Panc1 (cell line): ENCODE measurements at regions not wholly inside any gene's neighbourhood (a gene's known extent, or its start where the extent isn't known, plus 50 kb on each side); places are given as distances from the start of the nearest gene placed in this dataset.
A peak's percentile ranks its signal among the peaks of the same experiment; 100 is the strongest.

Experiments used
- ATAC-seq: fragments of 200-7000 bp; cut with Tn5 transposase; 2 replicates; pipeline ENCODE4 v1.9.1; 2020; ENCODE audit warnings: mild to moderate bottlenecking, moderate library complexity
- BruUV-seq: library from RNA; stranded (reverse); fragments of 400-500 nt; replicated peaks from 2 replicates; lab custom pipeline; 2021; lab: Mats Ljungman, UMichigan
- CTCF ChIA-PET: fragments of 300-600 bp; sonication (Branson Sonifier 250); formaldehyde crosslinking; loops from one replicate; lab custom pipeline; 2022; ENCODE audit warnings: antibody characterized with exemption; lab: Charles Lee
- POLR2A ChIA-PET: fragments of 300-600 bp; sonication (Branson Sonifier 250); formaldehyde crosslinking; loops from one replicate; lab custom pipeline; 2022; ENCODE audit warnings: antibody characterized with exemption; lab: Charles Lee
- DNase-seq: peaks from one replicate; pipeline ENCODE4 v3.0.0-alpha.2; 2010; ENCODE audit warnings: low read depth, low spot score
- H3K27ac ChIP-seq: 2 replicates; pipeline ENCODE4 v1.5.1; 2011; ENCODE audit warnings: mild to moderate bottlenecking, low read length, inconsistent platforms
- H3K27me3 ChIP-seq: fragments of 200-500 bp; sonication (Bioruptor generic); 2 replicates; pipeline ENCODE4 v1.6.0; 2014; ENCODE audit warnings: low read length, inconsistent platforms; ENCODE audit not compliant: control insufficient read depth, insufficient read depth
- H3K36me3 ChIP-seq: fragments of 200-500 bp; sonication (Bioruptor generic); 2 replicates; pipeline ENCODE4 v1.5.1; 2014; ENCODE audit warnings: inconsistent platforms, mild to moderate bottlenecking, low read length, moderate library complexity; ENCODE audit not compliant: control insufficient read depth, insufficient read depth
- H3K4me1 ChIP-seq: 2 replicates; pipeline ENCODE4 v1.5.1; 2011; ENCODE audit warnings: inconsistent platforms, mild to moderate bottlenecking, low read length, moderate library complexity; ENCODE audit not compliant: control insufficient read depth, insufficient read depth
- H3K4me3 ChIP-seq, 2 experiments: 2 replicates each; pipeline ENCODE4 v1.5.1; 2011 to 2012; ENCODE audit warnings: low read depth in 2 of 2, low read length in 2 of 2, mild to moderate bottlenecking in 2 of 2, inconsistent platforms in 1 of 2, moderate library complexity in 1 of 2
- H3K9me3 ChIP-seq: fragments of 200-500 bp; sonication (Bioruptor generic); 2 replicates; pipeline ENCODE4 v1.5.1; 2014; ENCODE audit warnings: low read depth, mild to moderate bottlenecking, inconsistent platforms, low read length, moderate library complexity; ENCODE audit not compliant: control insufficient read depth, insufficient read depth
- POLR2AphosphoS5 ChIP-seq: IDR thresholded peaks from 2 replicates; pipeline ENCODE4 v1.6.1; 2012; ENCODE audit warnings: mild to moderate bottlenecking, low read depth, low read length, moderate library complexity
- REST ChIP-seq, 2 experiments: IDR thresholded peaks; 2 replicates each; pipeline ENCODE4 v1.6.1; 2011 to 2012; ENCODE audit warnings: low read depth in 2 of 2, control low read depth in 1 of 2, low read length in 1 of 2, mild to moderate bottlenecking in 1 of 2, moderate library complexity in 1 of 2; ENCODE audit not compliant: insufficient read depth in 1 of 2
- TCF7L2 ChIP-seq: IDR thresholded peaks from 2 replicates; pipeline ENCODE4 v1.6.1; 2011; ENCODE audit warnings: mild to moderate bottlenecking, low read depth, low read length, inconsistent platforms
- in situ Hi-C: cut with HindIII; loops from 2 replicates; pipeline ENCODE4 v1.10.0; 2016; ENCODE audit warnings: low sequenced_read_pairs, low pct_unique_long_range_greater_than_20kb
- intact Hi-C: fragments of 100-400 bp; cut with micrococcal nuclease; formaldehyde crosslinking; loops from one replicate; pipeline ENCODE4 v1.10.0; 2022; ENCODE audit not compliant: unreplicated experiment
- TF ChIP-seq, protein P1 (sequence below): fragments of 450-650 bp; IDR thresholded peaks from 2 replicates; pipeline ENCODE4 v1.5.1; 2017; ENCODE audit warnings: mild to moderate bottlenecking

DNA sequence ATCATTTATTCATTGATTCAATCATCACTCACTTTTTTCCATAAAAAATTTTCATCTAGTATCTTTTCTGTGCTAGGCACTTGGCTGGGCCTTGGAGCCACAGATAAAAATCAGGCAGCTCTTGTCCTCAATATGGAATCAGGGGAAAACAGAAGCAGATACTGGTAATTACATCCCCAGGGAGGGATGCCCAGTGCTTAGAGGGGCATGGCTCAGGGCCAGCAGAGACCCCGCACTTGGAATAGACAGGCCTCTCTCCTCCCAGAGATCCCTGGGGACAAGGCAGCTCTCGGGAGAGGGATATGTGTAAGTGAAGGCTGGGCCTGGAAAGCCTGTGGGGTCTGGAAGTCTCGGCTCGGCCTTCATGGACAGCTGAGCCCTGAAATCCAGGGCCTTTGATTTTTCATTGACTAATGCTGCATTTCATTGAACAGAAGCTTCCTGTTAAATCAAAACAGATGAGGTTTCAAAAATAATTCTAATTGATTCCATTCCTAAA is 180.4 kb downstream of the FOXD2 start:
- Histone ChIP-seq H3K27ac (no peak overlapping the region), H3K4me3 (no peak overlapping the region), H3K9me3 (no peaks in the 10 kb centered on the region), H3K4me1 (no peaks in the 10 kb centered on the region), H3K27me3 (peaks cover 3% of the 10 kb centered on the region; the same call in 1 of the 2 replicates), H3K36me3 (no peaks in the 10 kb centered on the region)
- in situ Hi-C loops (no loop called here), intact Hi-C loops (no loop called here)
- DNase-seq (no peak), ATAC-seq (no peak)
- no TSS peak for BruUV-seq
- CTCF ChIA-PET, result no interaction called here
- TF ChIP-seq REST (IDR thresholded peaks at IDR 0.05; ENCODE audit: insufficient read depth in 1 of 2, low read depth in 2 of 2, low read length in 1 of 2) (no peak), POLR2AphosphoS5 (no peak), TCF7L2 (no peak)
- TF ChIP-seq, protein P1, sequence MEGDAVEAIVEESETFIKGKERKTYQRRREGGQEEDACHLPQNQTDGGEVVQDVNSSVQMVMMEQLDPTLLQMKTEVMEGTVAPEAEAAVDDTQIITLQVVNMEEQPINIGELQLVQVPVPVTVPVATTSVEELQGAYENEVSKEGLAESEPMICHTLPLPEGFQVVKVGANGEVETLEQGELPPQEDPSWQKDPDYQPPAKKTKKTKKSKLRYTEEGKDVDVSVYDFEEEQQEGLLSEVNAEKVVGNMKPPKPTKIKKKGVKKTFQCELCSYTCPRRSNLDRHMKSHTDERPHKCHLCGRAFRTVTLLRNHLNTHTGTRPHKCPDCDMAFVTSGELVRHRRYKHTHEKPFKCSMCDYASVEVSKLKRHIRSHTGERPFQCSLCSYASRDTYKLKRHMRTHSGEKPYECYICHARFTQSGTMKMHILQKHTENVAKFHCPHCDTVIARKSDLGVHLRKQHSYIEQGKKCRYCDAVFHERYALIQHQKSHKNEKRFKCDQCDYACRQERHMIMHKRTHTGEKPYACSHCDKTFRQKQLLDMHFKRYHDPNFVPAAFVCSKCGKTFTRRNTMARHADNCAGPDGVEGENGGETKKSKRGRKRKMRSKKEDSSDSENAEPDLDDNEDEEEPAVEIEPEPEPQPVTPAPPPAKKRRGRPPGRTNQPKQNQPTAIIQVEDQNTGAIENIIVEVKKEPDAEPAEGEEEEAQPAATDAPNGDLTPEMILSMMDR, result no peak
- POLR2A ChIA-PET, result no interaction called here

DNA sequence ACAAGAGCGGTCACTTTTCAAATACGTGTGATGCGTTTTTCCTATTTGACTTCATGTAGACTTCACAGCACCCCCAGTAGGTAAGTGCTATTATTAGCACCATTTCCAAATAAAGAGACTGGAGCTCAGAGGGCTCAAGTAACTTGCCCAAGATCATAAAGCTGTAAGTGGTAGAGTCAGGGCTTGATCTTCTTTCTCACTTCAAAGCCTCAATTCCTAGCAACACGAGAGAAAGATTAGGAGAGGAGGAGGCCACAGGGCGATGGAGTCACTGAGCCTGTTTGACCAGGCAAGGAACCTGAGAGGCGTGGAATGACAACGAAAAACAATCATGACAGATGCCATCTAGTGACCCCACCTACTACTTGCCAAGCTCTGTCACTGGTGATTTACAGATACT is 181.0 kb downstream of the FOXD2 start:
- POLR2A ChIA-PET, result no interaction called here
- in situ Hi-C loops (no loop called here), intact Hi-C loops (no loop called here)
- Histone ChIP-seq H3K4me1 (no peaks in the 10 kb centered on the region), H3K36me3 (no peaks in the 10 kb centered on the region), H3K27me3 (peaks cover 3% of the 10 kb centered on the region; the same call in 1 of the 2 replicates), H3K9me3 (no peaks in the 10 kb centered on the region), H3K4me3 (no peak overlapping the region), H3K27ac (no peak overlapping the region)
- no TSS peak for BruUV-seq
- ATAC-seq (no peak), DNase-seq (no peak)
- TF ChIP-seq REST (IDR thresholded peaks at IDR 0.05; ENCODE audit: insufficient read depth in 1 of 2, low read depth in 2 of 2, low read length in 1 of 2) (no peak), TCF7L2 (no peak)
- TF ChIP-seq, protein P1, result 0 out of 2 replicates have a peak, but pooled peaks have one; percentile 4
- CTCF ChIA-PET, result no interaction called here
